ENCODE measurements at regions not wholly inside any gene's neighbourhood (a gene's known extent, or its start where the extent isn't known, plus 50 kb on each side); places are given as distances from the start of the nearest gene placed in this dataset.

- no peak overlapping the region for H3K4me3 ChIP-seq (ENCODE audit: low read depth, low read length)
These were observed 1191.9 kb upstream of the NUDT12 start for GRCh38 chr5:104754311-104754995.

GRCh38 chr5:104751969-104752368 is 1189.4 kb upstream of the NUDT12 start:
- H3K4me3 ChIP-seq (ENCODE audit: low read depth, low read length), result no peak overlapping the region

- H3K4me3 ChIP-seq (ENCODE audit: low read depth, low read length), result no peak overlapping the region
These were observed 1177.3 kb upstream of the NUDT12 start for GRCh38 chr5:104739905-104740304.

GRCh38 chr5:104739503-104739902 is 1176.9 kb upstream of the NUDT12 start:
- no peak overlapping the region for H3K4me3 ChIP-seq (ENCODE audit: low read depth, low read length)

GRCh38 chr5:104736073-104736472 is 1173.5 kb upstream of the NUDT12 start:
- H3K4me3 ChIP-seq (ENCODE audit: low read depth, low read length), result no peak overlapping the region

- no peak overlapping the region for H3K4me3 ChIP-seq (ENCODE audit: low read depth, low read length)
These were observed 1171.5 kb upstream of the NUDT12 start for GRCh38 chr5:104734046-104734445.

- H3K4me3 ChIP-seq (ENCODE audit: low read depth, low read length), result no peak overlapping the region
These were observed 1170.6 kb upstream of the NUDT12 start for GRCh38 chr5:104733063-104733669.

- no peak overlapping the region for H3K4me3 ChIP-seq (ENCODE audit: low read depth, low read length)
These were observed 1168.7 kb upstream of the NUDT12 start for GRCh38 chr5:104731331-104731730.

- H3K4me3 ChIP-seq (ENCODE audit: low read depth, low read length), result no peak overlapping the region
These were observed 1145.4 kb upstream of the NUDT12 start for GRCh38 chr5:104708027-104708426.

GRCh38 chr5:104706600-104706999 is 1144.0 kb upstream of the NUDT12 start:
- no peak overlapping the region for H3K4me3 ChIP-seq (ENCODE audit: low read depth, low read length)

GRCh38 chr5:104702212-104702611 is 1139.6 kb upstream of the NUDT12 start:
- no peak overlapping the region for H3K4me3 ChIP-seq (ENCODE audit: low read depth, low read length)

- no peak overlapping the region for H3K4me3 ChIP-seq (ENCODE audit: low read depth, low read length)
These were observed 1136.8 kb upstream of the NUDT12 start for GRCh38 chr5:104699438-104699837.

GRCh38 chr5:104661256-104661655 is 1098.7 kb upstream of the NUDT12 start:
- no peak overlapping the region for H3K4me3 ChIP-seq (ENCODE audit: low read depth, low read length)

- H3K4me3 ChIP-seq (ENCODE audit: low read depth, low read length), result no peak overlapping the region
These were observed 1096.9 kb upstream of the NUDT12 start for GRCh38 chr5:104659497-104659896.

- no peak overlapping the region for H3K4me3 ChIP-seq (ENCODE audit: low read depth, low read length)
These were observed 1089.8 kb upstream of the NUDT12 start for GRCh38 chr5:104652271-104652861.

GRCh38 chr5:104650313-104651055 is 1087.9 kb upstream of the NUDT12 start:
- no peak overlapping the region for H3K4me3 ChIP-seq (ENCODE audit: low read depth, low read length)

- H3K4me3 ChIP-seq (ENCODE audit: low read depth, low read length), result no peak overlapping the region
These were observed 1083.8 kb upstream of the NUDT12 start for GRCh38 chr5:104646416-104646815.

GRCh38 chr5:104643320-104643719 is 1080.7 kb upstream of the NUDT12 start:
- H3K4me3 ChIP-seq (ENCODE audit: low read depth, low read length), result no peak overlapping the region

GRCh38 chr5:104635227-104635626 is 1072.6 kb upstream of the NUDT12 start:
- no peak overlapping the region for H3K4me3 ChIP-seq (ENCODE audit: low read depth, low read length)

- H3K4me3 ChIP-seq (ENCODE audit: low read depth, low read length), result no peak overlapping the region
These were observed 1066.3 kb upstream of the NUDT12 start for GRCh38 chr5:104628911-104629310.

- no peak overlapping the region for H3K4me3 ChIP-seq (ENCODE audit: low read depth, low read length)
These were observed 1063.5 kb upstream of the NUDT12 start for GRCh38 chr5:104626122-104626521.

- no peak overlapping the region for H3K4me3 ChIP-seq (ENCODE audit: low read depth, low read length)
These were observed 1049.4 kb upstream of the NUDT12 start for GRCh38 chr5:104612005-104612404.
